HCT116 (cell line): ENCODE measurements at regions not wholly inside any gene's neighbourhood (a gene's known extent, or its start where the extent isn't known, plus 50 kb on each side); places are given as distances from the start of the nearest gene placed in this dataset.

Source experiments
- CTCF ChIP-seq, 3 experiments: fragments of 200-600 bp in 1 of 3; sonication (generic) in 1 of 3; IDR thresholded peaks in 2 of 3; conservative IDR thresholded peaks in 1 of 3; 2 replicates each; pipeline ENCODE4 v1.5.1; 2012 to 2017; ENCODE audit warnings: low read depth in 2 of 3, low read length in 2 of 3, antibody characterized with exemption in 1 of 3, borderline replicate concordance in 1 of 3, control low read depth in 1 of 3, mild to moderate bottlenecking in 1 of 3, mixed read lengths in 1 of 3, mixed run types in 1 of 3, moderate library complexity in 1 of 3; ENCODE audit not compliant: insufficient read depth in 1 of 3
- EZH2 ChIP-seq: fragments of 200-600 bp; sonication (generic); IDR thresholded peaks from 2 replicates; pipeline ENCODE4 v1.6.1; 2017; ENCODE audit warnings: antibody characterized with exemption, mixed run types
- EZH2phosphoT487 ChIP-seq: fragments of 200-600 bp; IDR thresholded peaks from 2 replicates; pipeline ENCODE4 v1.6.1; 2018; ENCODE audit warnings: antibody characterized with exemption, borderline replicate concordance
- MAX ChIP-seq: IDR thresholded peaks from 2 replicates; pipeline ENCODE4 v1.6.1; 2012
- POLR2A ChIP-seq: IDR thresholded peaks from 2 replicates; pipeline ENCODE4 v1.7.0; 2011; ENCODE audit warnings: borderline replicate concordance; ENCODE audit not compliant: insufficient read depth, insufficient read length; ENCODE audit errors: extremely low read depth
- POLR2AphosphoS5 ChIP-seq: IDR thresholded peaks from 2 replicates; pipeline ENCODE4 v1.6.1; 2011; ENCODE audit warnings: mild to moderate bottlenecking, low read depth, low read length, moderate library complexity
- REST ChIP-seq: IDR thresholded peaks from 2 replicates; pipeline ENCODE4 v1.6.1; 2012; ENCODE audit warnings: low read depth
- SIN3A ChIP-seq: IDR thresholded peaks from 2 replicates; pipeline ENCODE4 v1.6.1; 2012; ENCODE audit warnings: low read depth
- ZFX ChIP-seq: fragments of 450-650 bp; IDR thresholded peaks from 2 replicates; pipeline ENCODE4 v1.6.1; 2017
- ZNF274 ChIP-seq: fragments of 200-500 bp; sonication (Bioruptor generic); IDR thresholded peaks from 2 replicates; pipeline ENCODE4 v1.6.1; 2014; ENCODE audit warnings: mild to moderate bottlenecking, low read depth, low read length, inconsistent platforms

- TF ChIP-seq MAX (no peak), SIN3A (no peak), EZH2phosphoT487 (no peak), CTCF (IDR thresholded peaks at IDR 0.05 in 2 of 3, conservative IDR thresholded peaks at IDR 0.05 in 1 of 3; ENCODE audit: borderline replicate concordance in 1 of 3, insufficient read depth in 1 of 3, low read depth in 2 of 3, low read length in 2 of 3) (no peak), REST (no peak), EZH2 (no peak), POLR2A (no peak), POLR2AphosphoS5 (no peak), ZFX (no peak), ZNF274 (no peak)
Measured at GRCh38 chr10:131694781-131695495, 205.9 kb upstream of the PPP2R2D start.
